AG09309 (cell line): ENCODE measurements at regions not wholly inside any gene's neighbourhood (a gene's known extent, or its start where the extent isn't known, plus 50 kb on each side); places are given as distances from the start of the nearest gene placed in this dataset.

Experiments
- DNase-seq: peaks from one replicate; pipeline ENCODE4 v3.0.0-alpha.2; 2010; ENCODE audit warnings: low read depth
- H3K4me3 ChIP-seq: 2 replicates; pipeline ENCODE4 v1.5.1; 2011; ENCODE audit warnings: mild to moderate bottlenecking, low read depth, low read length, moderate library complexity; ENCODE audit not compliant: control insufficient read depth
- TF ChIP-seq, protein P1 (sequence below): IDR thresholded peaks from 2 replicates; pipeline ENCODE4 v1.5.1; 2011; ENCODE audit warnings: mild to moderate bottlenecking, low read depth, low read length, inconsistent platforms; ENCODE audit not compliant: insufficient read depth, control insufficient read depth; ENCODE audit errors: missing control alignments

DNA sequence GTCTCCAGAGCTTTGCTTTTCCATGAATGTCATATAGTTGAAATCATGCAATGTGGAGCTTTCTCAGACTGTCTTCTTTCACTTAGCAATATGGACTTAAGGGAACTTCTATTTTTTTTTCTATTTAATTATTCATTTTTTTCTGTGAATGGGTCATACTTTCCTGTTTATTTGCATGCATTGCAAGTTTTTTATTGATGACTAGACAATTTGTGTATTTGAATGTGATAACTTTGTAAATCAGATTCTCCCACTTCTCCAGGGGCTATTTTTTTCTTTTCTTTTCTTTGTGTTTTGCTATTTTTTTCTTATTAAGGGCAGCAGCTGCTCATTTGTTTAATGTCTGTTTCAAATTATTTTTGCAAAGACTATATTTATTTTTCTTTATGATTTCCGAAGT is 1019.8 kb upstream of the ATXN7L3B start:
- H3K4me3 ChIP-seq: no peak overlapping the region
- DNase-seq: no peak
- TF ChIP-seq, protein P1, sequence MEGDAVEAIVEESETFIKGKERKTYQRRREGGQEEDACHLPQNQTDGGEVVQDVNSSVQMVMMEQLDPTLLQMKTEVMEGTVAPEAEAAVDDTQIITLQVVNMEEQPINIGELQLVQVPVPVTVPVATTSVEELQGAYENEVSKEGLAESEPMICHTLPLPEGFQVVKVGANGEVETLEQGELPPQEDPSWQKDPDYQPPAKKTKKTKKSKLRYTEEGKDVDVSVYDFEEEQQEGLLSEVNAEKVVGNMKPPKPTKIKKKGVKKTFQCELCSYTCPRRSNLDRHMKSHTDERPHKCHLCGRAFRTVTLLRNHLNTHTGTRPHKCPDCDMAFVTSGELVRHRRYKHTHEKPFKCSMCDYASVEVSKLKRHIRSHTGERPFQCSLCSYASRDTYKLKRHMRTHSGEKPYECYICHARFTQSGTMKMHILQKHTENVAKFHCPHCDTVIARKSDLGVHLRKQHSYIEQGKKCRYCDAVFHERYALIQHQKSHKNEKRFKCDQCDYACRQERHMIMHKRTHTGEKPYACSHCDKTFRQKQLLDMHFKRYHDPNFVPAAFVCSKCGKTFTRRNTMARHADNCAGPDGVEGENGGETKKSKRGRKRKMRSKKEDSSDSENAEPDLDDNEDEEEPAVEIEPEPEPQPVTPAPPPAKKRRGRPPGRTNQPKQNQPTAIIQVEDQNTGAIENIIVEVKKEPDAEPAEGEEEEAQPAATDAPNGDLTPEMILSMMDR: no peak

DNA sequence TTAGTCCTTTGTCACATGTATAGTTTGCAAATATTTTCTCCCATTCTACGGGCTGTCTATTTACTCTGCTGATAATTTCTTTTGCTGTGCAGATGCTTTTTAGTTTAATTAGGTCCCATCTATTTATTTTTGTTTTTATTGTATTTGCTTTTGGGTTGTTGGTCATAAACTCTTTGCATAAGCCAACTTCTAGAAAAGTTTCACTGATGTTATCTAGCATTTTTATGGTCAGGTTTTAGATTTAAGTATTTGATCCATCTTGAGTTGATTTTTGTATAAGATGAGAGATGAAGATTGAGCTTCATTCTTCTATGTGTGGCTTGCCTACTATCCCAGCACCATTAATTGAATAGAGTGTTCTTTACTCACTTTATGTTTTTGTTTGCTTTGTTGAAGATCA is 1008.4 kb upstream of the ATXN7L3B start:
- DNase-seq: no peak
- TF ChIP-seq, protein P1: no peak
- H3K4me3 ChIP-seq: no peak overlapping the region

DNA sequence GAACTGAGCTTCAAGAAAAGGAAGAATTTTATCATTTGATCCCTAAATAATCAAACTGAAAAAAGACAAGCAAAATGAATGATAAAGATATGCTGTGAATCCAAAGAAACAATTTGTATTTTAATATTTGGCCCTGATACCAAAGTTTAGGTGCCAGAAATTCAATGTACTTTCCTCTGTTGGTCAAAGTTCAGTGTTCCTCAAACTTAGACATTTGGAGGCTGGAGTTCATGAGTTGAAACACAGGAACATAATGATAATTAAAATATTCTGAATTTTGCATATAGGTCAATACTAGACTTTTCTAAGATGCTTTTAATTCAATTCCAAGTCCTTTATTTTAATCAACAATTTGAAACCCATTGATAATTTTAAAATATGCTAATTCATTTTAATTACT is 1007.7 kb upstream of the ATXN7L3B start:
- DNase-seq: no peak
- TF ChIP-seq, protein P1: no peak
- H3K4me3 ChIP-seq: no peak overlapping the region

DNA sequence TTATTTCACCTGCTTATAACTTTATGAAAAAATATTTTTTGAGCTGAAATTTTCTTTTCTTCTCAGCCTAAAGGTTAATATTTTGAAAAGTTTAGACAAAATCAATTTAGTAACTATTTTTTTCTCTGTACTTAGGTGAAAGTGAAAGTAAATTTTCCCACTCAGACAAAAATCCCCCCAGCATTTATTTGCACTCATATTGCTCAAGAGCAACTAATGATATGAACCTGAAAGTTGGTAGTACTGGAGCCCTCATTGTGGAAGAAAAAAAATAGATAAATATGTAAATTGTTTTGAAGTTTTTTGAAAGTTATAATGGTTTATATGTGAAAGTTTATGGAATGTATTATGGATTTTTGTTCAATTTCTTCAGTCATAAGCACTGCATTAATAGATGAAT is 1005.9 kb upstream of the ATXN7L3B start:
- DNase-seq: no peak
- TF ChIP-seq, protein P1: no peak
- no peak overlapping the region for H3K4me3 ChIP-seq

DNA sequence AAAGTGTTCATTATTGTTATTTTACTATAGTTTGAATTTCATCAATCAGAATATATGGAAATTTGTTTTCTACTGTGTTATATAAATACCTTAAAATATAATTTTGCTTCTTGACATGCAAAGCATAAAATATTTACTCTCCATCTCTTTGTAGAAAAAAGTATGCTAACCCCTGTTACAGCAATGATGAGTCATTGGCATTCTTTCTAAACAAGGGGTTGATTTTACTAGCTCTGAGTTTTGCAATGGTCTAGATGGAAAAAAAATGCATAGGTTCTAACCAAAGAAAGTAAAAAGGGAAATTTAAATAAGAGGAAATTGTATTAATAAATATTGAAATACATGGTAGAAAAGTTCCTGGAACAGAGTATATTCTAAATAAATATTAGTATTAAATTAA is 990.2 kb upstream of the ATXN7L3B start:
- DNase-seq: no peak
- TF ChIP-seq, protein P1: no peak

DNA sequence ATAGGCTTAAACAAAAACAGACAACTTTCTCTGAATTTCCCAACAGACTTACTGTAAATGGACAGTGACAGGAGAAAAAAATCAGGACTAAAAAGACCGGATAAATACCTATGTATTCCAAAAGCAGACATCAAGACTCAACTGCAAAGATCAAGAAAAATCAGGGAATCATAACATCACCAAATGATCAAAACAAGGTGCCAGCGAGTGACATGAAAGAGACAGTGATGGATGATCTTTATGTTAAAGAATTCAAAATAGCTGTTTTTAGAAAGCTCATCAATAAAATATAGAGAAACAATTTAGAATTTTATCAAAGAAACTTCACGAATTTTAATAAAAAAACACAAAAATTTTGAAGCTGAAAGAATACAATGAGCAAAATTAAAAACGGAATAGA is 952.5 kb upstream of the ATXN7L3B start:
- DNase-seq: no peak
- TF ChIP-seq, protein P1: no peak
- no peak overlapping the region for H3K4me3 ChIP-seq

More for the DNA sequence above, 990.2 kb upstream of the ATXN7L3B start:
- H3K4me3 ChIP-seq: no peak overlapping the region

DNA sequence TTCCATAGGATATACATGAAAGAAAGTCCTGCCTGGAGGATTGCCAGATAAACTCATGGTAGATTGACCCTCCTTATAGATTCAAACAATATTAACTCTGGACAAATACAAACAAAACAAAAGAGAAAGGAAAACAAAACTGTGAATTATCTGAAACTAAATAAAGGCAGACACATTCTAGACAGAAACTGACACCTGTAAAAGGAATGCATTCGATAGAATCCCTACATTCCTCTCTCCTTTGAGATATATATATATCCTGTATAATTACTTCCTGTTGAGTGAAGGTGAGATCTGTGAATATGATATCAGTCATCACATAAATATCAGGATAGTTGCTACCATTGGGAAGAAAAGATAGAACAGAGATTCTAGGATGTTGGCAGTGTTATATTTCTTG is 948.4 kb upstream of the ATXN7L3B start:
- no peak for DNase-seq
- H3K4me3 ChIP-seq: no peak overlapping the region
- TF ChIP-seq, protein P1: no peak
